T follicular helper cell (primary cell): ENCODE measurements at regions not wholly inside any gene's neighbourhood (a gene's known extent, or its start where the extent isn't known, plus 50 kb on each side); places are given as distances from the start of the nearest gene placed in this dataset.

Experiments
- DNase-seq: peaks from one replicate; pipeline ENCODE4 v3.0.0-alpha.2; 2020; ENCODE audit warnings: low read depth

- no peak for DNase-seq
Measured at GRCh38 chr2:217749008-217749407, 253.8 kb downstream of the TNS1 start.

GRCh38 chr2:217746808-217747207 lies 256.0 kb downstream of the TNS1 start:
- DNase-seq: no peak

GRCh38 chr2:217743966-217744761 lies 258.6 kb downstream of the TNS1 start:
- no peak for DNase-seq

- DNase-seq: no peak
Measured at GRCh38 chr2:217743407-217743806, 259.4 kb downstream of the TNS1 start.

- DNase-seq: no peak
Measured at GRCh38 chr2:217742841-217743240, 260.0 kb downstream of the TNS1 start.

GRCh38 chr2:217742276-217742675 lies 260.5 kb downstream of the TNS1 start:
- DNase-seq: no peak

GRCh38 chr2:217741381-217741955 lies 261.3 kb downstream of the TNS1 start:
- DNase-seq: no peak

- no peak for DNase-seq
Measured at GRCh38 chr2:217740756-217741155, 262.0 kb downstream of the TNS1 start.

GRCh38 chr2:217740178-217740577 lies 262.6 kb downstream of the TNS1 start:
- no peak for DNase-seq

- DNase-seq: no peak
Measured at GRCh38 chr2:217739741-217740140, 263.1 kb downstream of the TNS1 start.

GRCh38 chr2:217738061-217738460 lies 264.7 kb downstream of the TNS1 start:
- DNase-seq: no peak

- no peak for DNase-seq
Measured at GRCh38 chr2:217736776-217737550, 265.8 kb downstream of the TNS1 start.

GRCh38 chr2:217735899-217736298 lies 266.9 kb downstream of the TNS1 start:
- no peak for DNase-seq

- no peak for DNase-seq
Measured at GRCh38 chr2:217735034-217735433, 267.8 kb downstream of the TNS1 start.

GRCh38 chr2:217733461-217733860 lies 269.3 kb downstream of the TNS1 start:
- no peak for DNase-seq

- no peak for DNase-seq
Measured at GRCh38 chr2:217732992-217733391, 269.8 kb downstream of the TNS1 start.

GRCh38 chr2:217731805-217732204 lies 271.0 kb downstream of the TNS1 start:
- DNase-seq: no peak

GRCh38 chr2:217729421-217730053 lies 273.3 kb downstream of the TNS1 start:
- no peak for DNase-seq

- no peak for DNase-seq
Measured at GRCh38 chr2:217727801-217728200, 275.0 kb downstream of the TNS1 start.

GRCh38 chr2:217725409-217725808 lies 277.4 kb downstream of the TNS1 start:
- DNase-seq: no peak

- no peak for DNase-seq
Measured at GRCh38 chr2:217724471-217724870, 278.3 kb downstream of the TNS1 start.

- no peak for DNase-seq
Measured at GRCh38 chr2:217723981-217724380, 278.8 kb downstream of the TNS1 start.
